Endothelial cell of umbilical vein (primary cell): ENCODE measurements at regions not wholly inside any gene's neighbourhood (a gene's known extent, or its start where the extent isn't known, plus 50 kb on each side); places are given as distances from the start of the nearest gene placed in this dataset.

Experiments
- BruUV-seq: library from RNA; stranded (reverse); fragments of 400-500 nt; replicated peaks from 2 replicates; lab custom pipeline; 2021; lab: Mats Ljungman, UMichigan
- CTCF ChIA-PET: fragments of 300-600, 350-600 bp; sonication (Branson Sonifier 250); formaldehyde crosslinking; loops from one replicate; lab custom pipeline; 2021; ENCODE audit warnings: antibody characterized with exemption, inconsistent platforms; lab: Charles Lee
- POLR2A ChIA-PET: fragments of 300-600, 350-600 bp; sonication (Branson Sonifier 250); formaldehyde crosslinking; loops from one replicate; lab custom pipeline; 2021; ENCODE audit warnings: antibody characterized with exemption, inconsistent platforms; lab: Charles Lee
- DNase-seq: peaks from one replicate; pipeline ENCODE4 v3.0.0-alpha.2; 2011; ENCODE audit warnings: low read depth, low spot score
- FAIRE-seq: peaks from 2 replicates; lab custom pipeline; 2011; peaks lifted over from hg19 to GRCh38; lab: Jason Lieb, UNC
- H2AFZ ChIP-seq: 2 replicates; pipeline ENCODE4 v1.6.0; 2012; ENCODE audit warnings: low read depth, low read length, control low read depth, inconsistent platforms
- H3K27ac ChIP-seq: 2 replicates; pipeline ENCODE4 v1.5.1; 2011; ENCODE audit warnings: low read depth, mild to moderate bottlenecking, control low read depth, low read length, moderate library complexity; ENCODE audit not compliant: insufficient read depth
- H3K27me3 ChIP-seq, 2 experiments: 2 replicates each; pipeline versions ENCODE4 v1.6.0 to v1.6.1; 2011; ENCODE audit warnings: low read length in 2 of 2, mixed read lengths in 1 of 2; ENCODE audit not compliant: control insufficient read depth in 2 of 2, insufficient read depth in 2 of 2
- H3K36me3 ChIP-seq, 2 experiments: 2 replicates in 1 of 2; 3 replicates in 1 of 2; pipeline ENCODE4 v1.5.1; 2011; ENCODE audit warnings: low read length in 2 of 2, mild to moderate bottlenecking in 1 of 2, moderate library complexity in 1 of 2; ENCODE audit not compliant: control insufficient read depth in 2 of 2, insufficient read depth in 2 of 2; ENCODE audit errors: extremely low read depth in 1 of 2
- H3K4me1 ChIP-seq: 3 replicates; pipeline ENCODE4 v1.5.1; 2011; ENCODE audit warnings: mild to moderate bottlenecking, low read length; ENCODE audit not compliant: control insufficient read depth, insufficient read depth; ENCODE audit errors: extremely low read depth
- H3K4me2 ChIP-seq: 2 replicates; pipeline ENCODE4 v1.6.1; 2011; ENCODE audit warnings: low read length, control low read depth, mixed read lengths; ENCODE audit not compliant: insufficient read depth
- H3K4me3 ChIP-seq, 3 experiments: fragments of 200-600 bp in 1 of 3; sonication (generic), shearing (Covaris generic) in 1 of 3; replicated peaks in 1 of 3; 2 replicates each; pipeline ENCODE4 v1.5.1; 2011 to 2016; ENCODE audit warnings: control low read depth in 3 of 3, low read length in 3 of 3, mild to moderate bottlenecking in 2 of 3, inconsistent platforms in 1 of 3, low read depth in 1 of 3, moderate library complexity in 1 of 3; ENCODE audit not compliant: insufficient read depth in 1 of 3
- H3K79me2 ChIP-seq: 2 replicates; pipeline ENCODE4 v1.6.0; 2012; ENCODE audit warnings: low read length, inconsistent platforms; ENCODE audit not compliant: control insufficient read depth, insufficient read depth
- H3K9ac ChIP-seq: replicated peaks from 2 replicates; pipeline ENCODE3; 2011; ENCODE audit warnings: low read length, control low read depth; ENCODE audit not compliant: insufficient read depth; ENCODE audit errors: extremely low read depth
- H3K9me1 ChIP-seq: replicated peaks from 3 replicates; pipeline ENCODE4 v1.6.0; 2011; ENCODE audit warnings: mild to moderate bottlenecking, low read length; ENCODE audit not compliant: control insufficient read depth, insufficient read depth; ENCODE audit errors: extremely low read depth
- H3K9me3 ChIP-seq: replicated peaks from 2 replicates; pipeline ENCODE4 v1.5.1; 2012; ENCODE audit warnings: low read length, inconsistent platforms; ENCODE audit not compliant: control insufficient read depth, insufficient read depth
- H4K20me1 ChIP-seq: replicated peaks from 2 replicates; pipeline ENCODE3; 2011; ENCODE audit warnings: mild to moderate bottlenecking, low read length; ENCODE audit not compliant: control insufficient read depth, insufficient read depth; ENCODE audit errors: extremely low read depth
- CTCF ChIP-seq, 2 donors: IDR thresholded peaks; 1 replicate in 1 of 2; 2 replicates in 1 of 2; pipeline ENCODE4 v1.5.1; 2011; ENCODE audit warnings: low read length in 2 of 2, mild to moderate bottlenecking in 2 of 2, moderate library complexity in 2 of 2, control low read depth in 1 of 2, inconsistent platforms in 1 of 2, low read depth in 1 of 2; ENCODE audit not compliant: insufficient read depth in 1 of 2; ENCODE audit errors: extremely low read depth in 1 of 2
- EZH2 ChIP-seq: IDR thresholded peaks from 2 replicates; pipeline ENCODE4 v1.6.1; 2012; ENCODE audit warnings: borderline replicate concordance, low read depth, mild to moderate bottlenecking, moderate library complexity, low read length, inconsistent platforms; ENCODE audit not compliant: severe bottlenecking
- FOS ChIP-seq: IDR thresholded peaks from 2 replicates; pipeline ENCODE4 v1.6.1; 2011; ENCODE audit warnings: mild to moderate bottlenecking, low read length, moderate library complexity, borderline replicate concordance; ENCODE audit not compliant: insufficient read depth
- GATA2 ChIP-seq: IDR thresholded peaks from 2 replicates; pipeline ENCODE4 v1.7.0; 2011; ENCODE audit warnings: low read depth, mild to moderate bottlenecking, moderate library complexity, mixed read lengths, low read length; ENCODE audit not compliant: insufficient read length, insufficient read depth
- JUN ChIP-seq: IDR thresholded peaks from 2 replicates; pipeline ENCODE4 v1.6.1; 2011; ENCODE audit warnings: borderline replicate concordance, low read depth; ENCODE audit not compliant: insufficient read length, insufficient read depth
- MAX ChIP-seq: IDR thresholded peaks from 2 replicates; pipeline ENCODE4 v1.6.1; 2011; ENCODE audit not compliant: insufficient read depth, insufficient read length
- MYC ChIP-seq: IDR thresholded peaks from one replicate; pipeline ENCODE4 v1.6.1; 2011; ENCODE audit warnings: mild to moderate bottlenecking, low read depth, low read length
- POLR2A ChIP-seq: IDR thresholded peaks from 2 replicates; pipeline ENCODE4 v1.6.1; 2012; ENCODE audit warnings: low read depth, mild to moderate bottlenecking, control low read depth, low read length
- POLR2AphosphoS5 ChIP-seq: IDR thresholded peaks from 2 replicates; pipeline ENCODE4 v1.6.1; 2012; ENCODE audit warnings: low read depth, mild to moderate bottlenecking, control low read depth, low read length, moderate library complexity; ENCODE audit not compliant: insufficient read depth
- dilution Hi-C: fragments of 300-500 bp; cut with MboI; formaldehyde crosslinking; loops from one replicate; pipeline ENCODE4 v1.15.0; 2019; ENCODE audit warnings: low sequenced_read_pairs; ENCODE audit not compliant: extremely low pct_ligation_motif_present
- intact Hi-C: fragments of 100-400 bp; cut with micrococcal nuclease; formaldehyde crosslinking; loops from one replicate; pipeline ENCODE4 v1.10.0; 2022

DNA sequence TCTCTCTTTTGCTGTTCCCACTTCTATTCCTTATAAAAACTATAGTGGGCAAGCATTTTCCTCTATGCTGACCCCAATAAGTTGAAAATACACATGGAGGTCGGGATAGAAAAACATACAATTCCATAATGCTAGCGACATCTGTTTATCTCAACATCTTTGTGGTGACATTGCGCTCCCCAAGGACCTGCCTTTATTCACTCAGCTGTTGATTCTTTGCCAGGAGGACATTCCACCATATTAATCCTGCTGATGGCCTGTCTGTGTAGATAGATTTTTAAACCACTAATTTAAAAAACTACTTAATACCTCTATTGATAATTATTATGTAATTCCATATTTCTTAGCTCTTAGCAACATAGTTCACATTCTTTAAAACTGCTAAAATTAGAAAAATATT is 555.3 kb upstream of the MAP3K7 start:
- BruUV-seq: no TSS peak
- dilution Hi-C loops: no loop called here
- TF ChIP-seq EZH2 (no peak), POLR2A (no peak), CTCF (IDR thresholded peaks at IDR 0.05; ENCODE audit: extremely low read depth in 1 of 2, insufficient read depth in 1 of 2, low read depth in 1 of 2, low read length in 2 of 2) (no peak), MAX (no peak), GATA2 (no peak), POLR2AphosphoS5 (no peak), FOS (no peak), MYC (no peak), JUN (no peak)
- FAIRE-seq: no peak
- no peak overlapping the region for H3K4me2 ChIP-seq
- no peak overlapping the region for H3K9ac ChIP-seq
- H2AFZ ChIP-seq: no peak overlapping the region
- no peaks in the 10 kb centered on the region for H3K79me2 ChIP-seq
- no peaks in the 10 kb centered on the region for H3K27me3 ChIP-seq
- no peaks in the 10 kb centered on the region for H3K9me1 ChIP-seq
- ChIA-PET POLR2A (no interaction called here), CTCF (no interaction called here)
- H4K20me1 ChIP-seq: no peaks in the 10 kb centered on the region
- H3K36me3 ChIP-seq: no peaks in the 10 kb centered on the region
- H3K4me3 ChIP-seq: no peak overlapping the region
- no peak overlapping the region for H3K27ac ChIP-seq
- intact Hi-C loops: no loop called here
- no peak for DNase-seq
- H3K9me3 ChIP-seq: no peaks in the 10 kb centered on the region
- H3K4me1 ChIP-seq: no peaks in the 10 kb centered on the region
